ENCODE measurements at regions not wholly inside any gene's neighbourhood (a gene's known extent, or its start where the extent isn't known, plus 50 kb on each side); places are given as distances from the start of the nearest gene placed in this dataset.

- Histone ChIP-seq H3F3A (replicated peaks; ENCODE audit: low read depth) (no peaks in the 10 kb centered on the region), H3K27ac (ENCODE audit: low read depth) (no peak overlapping the region), H3K79me2 (replicated peaks; ENCODE audit: insufficient read depth) (no peaks in the 10 kb centered on the region), H3K9me2 (ENCODE audit: insufficient read depth) (no peaks in the 10 kb centered on the region), H4K20me1 (replicated peaks; ENCODE audit: insufficient read depth) (no peaks in the 10 kb centered on the region), H3K27me3 (ENCODE audit: insufficient read depth) (no peaks in the 10 kb centered on the region), H3K4me1 (ENCODE audit: insufficient read depth) (no peaks in the 10 kb centered on the region), H2AFZ (peak overlapping the region; percentile 66; the same call in 1 of the 2 replicates), H3K4me2 (no peak overlapping the region), H3K4me3 (no peak overlapping the region), H3K36me3 (ENCODE audit: insufficient read depth) (no peaks in the 10 kb centered on the region)
- Mint-ChIP-seq H3K4me3 (no peak overlapping the region), H3K9me3 (peaks cover 11% of the 10 kb centered on the region; the same call in 2 of the 3 replicates), H3K27ac (no peak overlapping the region), H3K4me1 (no peaks in the 10 kb centered on the region), H3K36me3 (ENCODE audit: low read depth) (no peaks in the 10 kb centered on the region; the same call in 2 of the 3 replicates), H3K27me3 (ENCODE audit: insufficient read depth, low read depth, poor library complexity) (peaks cover 2% of the 10 kb centered on the region)
- no peak for ATAC-seq
- TF ChIP-seq NANOG (IDR thresholded peaks at IDR 0.05; ENCODE audit: borderline replicate concordance), result no peak
- TF ChIP-seq CREB1 (CRISPR knock-in tag; IDR thresholded peaks at IDR 0.05; ENCODE audit: low read depth), result no peak
- TF ChIP-seq ZNF114 (CRISPR knock-in tag; IDR thresholded peaks at IDR 0.05), result no peak
- no peak for TF ChIP-seq ZNF331 (CRISPR knock-in tag; IDR thresholded peaks at IDR 0.05; ENCODE audit: low read depth)
- TF ChIP-seq EZH2phosphoT487 (IDR thresholded peaks at IDR 0.05; ENCODE audit: unreplicated experiment), result no peak
- no peak for TF ChIP-seq JUNB (IDR thresholded peaks at IDR 0.05; ENCODE audit: unreplicated experiment)
- no peak for TF ChIP-seq ETS1 (IDR thresholded peaks at IDR 0.05)
- TF ChIP-seq STAT1 (IDR thresholded peaks at IDR 0.05; ENCODE audit: unreplicated experiment), result no peak
- no peak for TF ChIP-seq CTCF (conservative IDR thresholded peaks at IDR 0.05; ENCODE audit: low read depth in 2 of 2)
- TF ChIP-seq REST (IDR thresholded peaks at IDR 0.05; ENCODE audit: unreplicated experiment), result no peak
- no peak for TF ChIP-seq POLR2AphosphoS5 (IDR thresholded peaks at IDR 0.05; ENCODE audit: low read depth)
- TF ChIP-seq EZH2 (IDR thresholded peaks at IDR 0.05; ENCODE audit: low read depth, unreplicated experiment), result no peak
- TF ChIP-seq ZNF462 (CRISPR knock-in tag; IDR thresholded peaks at IDR 0.05), result no peak
- DNase-seq (ENCODE audit: low spot score), result no peak
Observed at GRCh38 chr15:87228460-87228859, 1028.1 kb downstream of the NTRK3 start.
